H1 (cell line): ENCODE measurements at regions not wholly inside any gene's neighbourhood (a gene's known extent, or its start where the extent isn't known, plus 50 kb on each side); places are given as distances from the start of the nearest gene placed in this dataset.

Experiments used
- CTCF ChIA-PET: fragments of 300-600 bp; sonication (Branson Sonifier 250); formaldehyde crosslinking; loops from one replicate; lab custom pipeline; 2021; ENCODE audit not compliant: partially characterized antibody; lab: Charles Lee
- POLR2A ChIA-PET: fragments of 300-600 bp; sonication (Branson Sonifier 250); formaldehyde crosslinking; loops from one replicate; lab custom pipeline; 2021; ENCODE audit warnings: inconsistent platforms; ENCODE audit not compliant: partially characterized antibody; lab: Charles Lee
- DNase-seq, 2 experiments: peaks; one replicate each; pipeline versions ENCODE4 v3.0.0 to v3.0.0-alpha.2; 2010 to 2022; ENCODE audit warnings: low spot score in 2 of 2, low read depth in 1 of 2, mixed read lengths in 1 of 2
- FAIRE-seq: peaks from 2 replicates; lab custom pipeline; 2011; peaks lifted over from hg19 to GRCh38; lab: Jason Lieb, UNC
- H2AFZ ChIP-seq: 2 replicates; pipeline ENCODE4 v1.8.1; 2012; ENCODE audit warnings: low read length, inconsistent platforms
- H2AK5ac ChIP-seq: 2 replicates; pipeline ENCODE4 v1.6.1; 2013; ENCODE audit warnings: low read depth, low read length
- H2BK120ac ChIP-seq: replicated peaks from 2 replicates; pipeline ENCODE3; 2013; ENCODE audit warnings: low read depth, low read length, inconsistent platforms
- H2BK12ac ChIP-seq: 2 replicates; pipeline ENCODE4 v1.6.1; 2013; ENCODE audit warnings: low read depth, low read length
- H2BK15ac ChIP-seq: 2 replicates; pipeline ENCODE4 v1.6.1; 2013; ENCODE audit warnings: low read length
- H2BK20ac ChIP-seq: 2 replicates; pipeline ENCODE4 v1.6.1; 2013; ENCODE audit warnings: low read length
- H2BK5ac ChIP-seq: 2 replicates; pipeline ENCODE4 v1.6.1; 2013; ENCODE audit warnings: low read depth, low read length
- H3K14ac ChIP-seq: 2 replicates; pipeline ENCODE4 v1.6.1; 2013; ENCODE audit warnings: inconsistent platforms; ENCODE audit not compliant: insufficient read length
- H3K18ac ChIP-seq: 2 replicates; pipeline ENCODE4 v1.6.1; 2013; ENCODE audit warnings: low read length; ENCODE audit errors: extremely low read depth
- H3K23ac ChIP-seq: 2 replicates; pipeline ENCODE4 v1.6.1; 2013; ENCODE audit warnings: inconsistent platforms; ENCODE audit not compliant: insufficient read length
- H3K23me2 ChIP-seq: 2 replicates; pipeline ENCODE4 v1.6.1; 2013; ENCODE audit warnings: low read depth, low read length
- H3K27ac ChIP-seq: 2 replicates; pipeline ENCODE4 v1.6.1; 2011; ENCODE audit warnings: low read depth, low read length, inconsistent platforms
- H3K27me3 ChIP-seq, 4 experiments: replicated peaks in 1 of 4; 1 replicate in 1 of 4; 2 replicates in 3 of 4; pipeline versions ENCODE4 v1.6.1 to v1.8.1; 2011 to 2013; ENCODE audit warnings: low read length in 3 of 4, mild to moderate bottlenecking in 3 of 4, inconsistent platforms in 2 of 4, mixed read lengths in 2 of 4, moderate library complexity in 1 of 4; ENCODE audit not compliant: control insufficient read depth in 3 of 4, insufficient read depth in 3 of 4; ENCODE audit errors: extremely low read depth in 1 of 4
- H3K36me3 ChIP-seq, 4 experiments: 2 replicates each; pipeline versions ENCODE4 v1.6.1 to v1.8.1; 2011 to 2013; ENCODE audit warnings: mild to moderate bottlenecking in 4 of 4, low read length in 3 of 4, moderate library complexity in 2 of 4, control low read depth in 1 of 4, inconsistent platforms in 1 of 4; ENCODE audit not compliant: insufficient read depth in 4 of 4, control insufficient read depth in 2 of 4
- H3K4ac ChIP-seq: replicated peaks from 2 replicates; pipeline ENCODE3; 2013; ENCODE audit warnings: low read length, low read depth, mixed read lengths, inconsistent platforms; ENCODE audit not compliant: insufficient read length
- H3K4me1 ChIP-seq, 4 experiments: replicated peaks in 1 of 4; 1 replicate in 1 of 4; 2 replicates in 3 of 4; pipeline versions ENCODE4 v1.6.1 to v1.8.1; 2011 to 2013; ENCODE audit warnings: low read length in 3 of 4, inconsistent platforms in 2 of 4, mixed read lengths in 1 of 4; ENCODE audit not compliant: insufficient read depth in 4 of 4, control insufficient read depth in 3 of 4
- H3K4me2 ChIP-seq, 2 experiments: 2 replicates each; pipeline versions ENCODE4 v1.6.1 to v1.8.1; 2011 to 2013; ENCODE audit warnings: low read depth in 2 of 2, low read length in 2 of 2, control low read depth in 1 of 2, inconsistent platforms in 1 of 2, mild to moderate bottlenecking in 1 of 2; ENCODE audit not compliant: insufficient read depth in 1 of 2
- H3K4me3 ChIP-seq, 4 experiments: fragments of 200-600, 300-600 bp in 1 of 4; sonication (generic), shearing (Covaris generic), sonication (Bioruptor Twin) in 1 of 4; 2 replicates each; pipeline versions ENCODE4 v1.5.1 to v1.8.1; 2011 to 2016; ENCODE audit warnings: low read length in 4 of 4, low read depth in 3 of 4, control low read depth in 2 of 4, inconsistent platforms in 2 of 4, mild to moderate bottlenecking in 2 of 4, mixed read lengths in 1 of 4, moderate library complexity in 1 of 4; ENCODE audit not compliant: insufficient read depth in 2 of 4; ENCODE audit errors: extremely low read depth in 1 of 4
- H3K56ac ChIP-seq: replicated peaks from 2 replicates; pipeline ENCODE3; 2013; ENCODE audit warnings: low read depth, mild to moderate bottlenecking, mixed read lengths, low read length, inconsistent platforms; ENCODE audit not compliant: insufficient read length
- H3K79me1 ChIP-seq: 2 replicates; pipeline ENCODE4 v1.6.1; 2013; ENCODE audit warnings: low read depth, low read length, control low read depth
- H3K79me2 ChIP-seq, 2 experiments: 2 replicates each; pipeline versions ENCODE4 v1.6.1 to v1.8.1; 2012 to 2013; ENCODE audit warnings: low read length in 2 of 2, mild to moderate bottlenecking in 2 of 2, inconsistent platforms in 1 of 2; ENCODE audit not compliant: insufficient read depth in 2 of 2, control insufficient read depth in 1 of 2
- H3K9ac ChIP-seq, 4 experiments: replicated peaks in 1 of 4; 1 replicate in 1 of 4; 2 replicates in 3 of 4; pipeline versions ENCODE4 v1.6.1 to v1.8.1; 2011 to 2013; ENCODE audit warnings: low read depth in 3 of 4, low read length in 3 of 4, control low read depth in 2 of 4, mild to moderate bottlenecking in 2 of 4, moderate library complexity in 2 of 4, inconsistent platforms in 1 of 4; ENCODE audit errors: extremely low read depth in 1 of 4
- H3K9me3 ChIP-seq, 2 experiments: 2 replicates each; pipeline versions ENCODE4 v1.6.1 to v1.8.1; 2012 to 2013; ENCODE audit warnings: mild to moderate bottlenecking in 2 of 2, moderate library complexity in 2 of 2, control low read depth in 1 of 2, inconsistent platforms in 1 of 2, low read depth in 1 of 2, low read length in 1 of 2, mixed read lengths in 1 of 2; ENCODE audit not compliant: insufficient read depth in 2 of 2
- H4K20me1 ChIP-seq, 2 experiments: replicated peaks in 1 of 2; 2 replicates each; pipeline versions ENCODE3 to v1.8.1; 2011 to 2013; ENCODE audit warnings: inconsistent platforms in 2 of 2, low read length in 2 of 2, mild to moderate bottlenecking in 1 of 2; ENCODE audit not compliant: insufficient read depth in 2 of 2, control insufficient read depth in 1 of 2
- H4K5ac ChIP-seq: 2 replicates; pipeline ENCODE4 v1.6.1; 2013; ENCODE audit warnings: low read length, low read depth, mixed read lengths, inconsistent platforms; ENCODE audit not compliant: insufficient read length
- H4K8ac ChIP-seq: 2 replicates; pipeline ENCODE4 v1.8.0; 2013; ENCODE audit warnings: mild to moderate bottlenecking, moderate library complexity, low read length, inconsistent platforms; ENCODE audit not compliant: insufficient read depth; ENCODE audit errors: extremely low read depth
- H4K91ac ChIP-seq: replicated peaks from 2 replicates; pipeline ENCODE3; 2013; ENCODE audit warnings: low read length, mixed read lengths, inconsistent platforms; ENCODE audit not compliant: insufficient read length
- ATF2 ChIP-seq: IDR thresholded peaks from 2 replicates; pipeline ENCODE4 v1.6.1; 2012; ENCODE audit warnings: low read length, inconsistent platforms
- SRF ChIP-seq: IDR thresholded peaks from 2 replicates; pipeline ENCODE4 v1.6.1; 2011; ENCODE audit warnings: mild to moderate bottlenecking, low read depth, low read length, moderate library complexity
- WGBS, 2 experiments: shearing (Covaris generic) in 1 of 2; methylation state at CpG; one replicate each; pipeline versions ENCODE4 v1.1.6 to v1.1.7; 2013 to 2015; ENCODE audit warnings: low lambda C conversion rate in 2 of 2, mixed read lengths in 2 of 2, inconsistent platforms in 1 of 2, low coverage in 1 of 2, missing lambda C conversion rate in 1 of 2; ENCODE audit not compliant: insufficient replicate concordance in 2 of 2, insufficient coverage in 1 of 2, insufficient read length in 1 of 2; ENCODE audit errors: extremely low coverage in 1 of 2, missing lambda C conversion rate in 1 of 2; 5-methylcytosine and 5-hydroxymethylcytosine counted together

GRCh38 chr6:87919001-87919400 is 128.6 kb upstream of the SPACA1 start:
- Histone ChIP-seq H3K18ac (no peak overlapping the region), H3K36me3 (no peaks in the 10 kb centered on the region), H3K27me3 (no peaks in the 10 kb centered on the region), H3K79me2 (no peaks in the 10 kb centered on the region), H3K4ac (no peak overlapping the region), H2AFZ (no peak overlapping the region), H3K27ac (no peak overlapping the region), H4K20me1 (no peaks in the 10 kb centered on the region), H2BK120ac (no peak overlapping the region), H3K4me1 (no peaks in the 10 kb centered on the region; a peak in 1 of 7 replicates), H2AK5ac (no peak overlapping the region), H3K23me2 (no peaks in the 10 kb centered on the region; the same call in 1 of the 2 replicates), H3K23ac (no peak overlapping the region), H4K5ac (no peak overlapping the region), H3K79me1 (no peaks in the 10 kb centered on the region), H3K9ac (no peak overlapping the region), H2BK12ac (no peak overlapping the region), H4K91ac (no peak overlapping the region), H2BK15ac (no peak overlapping the region), H3K56ac (no peak overlapping the region), H3K4me3 (no peak overlapping the region), H3K4me2 (no peak overlapping the region), H2BK20ac (no peak overlapping the region), H2BK5ac (no peak overlapping the region), H3K9me3 (peaks cover 3 to 4% of the 10 kb centered on the region in 2 experiments; a peak in 1 of 4 replicates), H3K14ac (no peak overlapping the region), H4K8ac (no peak overlapping the region)
- POLR2A ChIA-PET = no interaction called here
- DNase-seq = no peak
- CTCF ChIA-PET = interaction anchor here (0.6 to 4.2 kb wide), 2 partner anchors 11 to 419 kb away, joined by 4 to 23 read pairs; no protein-coding TSS in a partner anchor
- FAIRE-seq = no peak
- TF ChIP-seq SRF (no peak), ATF2 (no peak)
- 86% methylated on average over 1 of the region's 1 CpG; no CpG with 5 or more reads in 1 of the 2 experiments for WGBS, 2 experiments
